PC-3 (cell line): ENCODE measurements at regions not wholly inside any gene's neighbourhood (a gene's known extent, or its start where the extent isn't known, plus 50 kb on each side); places are given as distances from the start of the nearest gene placed in this dataset.

Experiments
- ATAC-seq: fragments of 200-7000 bp; cut with Tn5 transposase; 2 replicates; pipeline ENCODE4 v1.9.1; 2020; ENCODE audit warnings: mild to moderate bottlenecking, moderate library complexity
- BruUV-seq: library from RNA; stranded (reverse); fragments of 400-500 nt; replicated peaks from 2 replicates; lab custom pipeline; 2021; lab: Mats Ljungman, UMichigan
- CTCF ChIA-PET: fragments of 300-600 bp; sonication (Branson Sonifier 250); formaldehyde crosslinking; loops from one replicate; lab custom pipeline; 2022; ENCODE audit warnings: antibody characterized with exemption; lab: Charles Lee
- POLR2A ChIA-PET: fragments of 300-600 bp; sonication (Branson Sonifier 250); formaldehyde crosslinking; loops from one replicate; lab custom pipeline; 2022; ENCODE audit warnings: antibody characterized with exemption; ENCODE audit not compliant: unreplicated experiment; lab: Charles Lee
- DNase-seq: peaks from one replicate; pipeline ENCODE4 v3.0.0-alpha.2; 2015
- H2AFZ ChIP-seq: fragments of 300-600 bp; sonication (generic); 2 replicates; pipeline ENCODE4 v1.6.0; 2016; ENCODE audit warnings: antibody characterized with exemption, low read length
- H3F3A ChIP-seq: fragments of 300-600 bp; sonication (generic); one replicate; pipeline ENCODE4 v1.6.0; 2017; ENCODE audit warnings: antibody characterized with exemption, low read length, control low read depth, mild to moderate bottlenecking; ENCODE audit not compliant: unreplicated experiment
- H3K27ac ChIP-seq: fragments of 300-600 bp; sonication (generic); 2 replicates; pipeline ENCODE4 v1.5.1; 2016; ENCODE audit warnings: mild to moderate bottlenecking, low read length
- H3K27me3 ChIP-seq: fragments of 300-600 bp; sonication (generic); 2 replicates; pipeline ENCODE4 v1.6.1; 2016; ENCODE audit warnings: low read length, mixed read lengths
- H3K36me3 ChIP-seq: fragments of 300-600 bp; sonication (generic); 2 replicates; pipeline ENCODE4 v1.6.1; 2016; ENCODE audit warnings: low read depth, mixed run types, low read length, mixed read lengths
- H3K4me1 ChIP-seq: fragments of 300-600 bp; sonication (generic); 2 replicates; pipeline ENCODE4 v1.5.1; 2016; ENCODE audit warnings: low read length; ENCODE audit not compliant: insufficient read depth
- H3K4me2 ChIP-seq: fragments of 300-600 bp; sonication (generic); 2 replicates; pipeline ENCODE4 v1.6.0; 2016; ENCODE audit warnings: low read length
- H3K4me3 ChIP-seq: fragments of 300-600 bp; sonication (generic); 2 replicates; pipeline ENCODE4 v1.5.1; 2016; ENCODE audit warnings: mild to moderate bottlenecking, low read length, mixed read lengths
- H3K79me2 ChIP-seq: fragments of 300-600 bp; sonication (generic); 2 replicates; pipeline ENCODE4 v1.6.1; 2017; ENCODE audit warnings: low read length, mixed read lengths
- H3K9ac ChIP-seq: fragments of 300-600 bp; sonication (generic); 2 replicates; pipeline ENCODE4 v1.6.0; 2016; ENCODE audit warnings: mild to moderate bottlenecking, low read length
- H3K9me2 ChIP-seq: fragments of 300-600 bp; sonication (generic); replicated peaks from 2 replicates; pipeline ENCODE4 v1.6.1; 2016; ENCODE audit warnings: mixed run types, low read length, mixed read lengths
- H3K9me3 ChIP-seq: fragments of 300-600 bp; sonication (generic); 2 replicates; pipeline ENCODE4 v1.6.1; 2016; ENCODE audit warnings: low read length, mixed read lengths
- H4K20me1 ChIP-seq: fragments of 300-600 bp; sonication (generic); 2 replicates; pipeline ENCODE4 v1.6.1; 2016; ENCODE audit warnings: low read length, mixed read lengths
- CTCF ChIP-seq: fragments of 300-600 bp; sonication (generic); conservative IDR thresholded peaks from 2 replicates; pipeline ENCODE4 v1.5.1; 2017; ENCODE audit warnings: antibody characterized with exemption, low read depth, mild to moderate bottlenecking, low read length
- EZH2 ChIP-seq: fragments of 300-600 bp; sonication (generic); IDR thresholded peaks from one replicate; pipeline ENCODE4 v1.6.1; 2017; ENCODE audit warnings: antibody characterized with exemption, mild to moderate bottlenecking, low read length; ENCODE audit not compliant: unreplicated experiment
- EZH2phosphoT487 ChIP-seq: fragments of 300-600 bp; sonication (generic); IDR thresholded peaks from 2 replicates; pipeline ENCODE4 v1.6.1; 2018; ENCODE audit warnings: mild to moderate bottlenecking, antibody characterized with exemption, low read length, borderline replicate concordance
- intact Hi-C: fragments of 100-400 bp; cut with micrococcal nuclease; formaldehyde crosslinking; loops from 2 replicates; pipeline ENCODE4 v1.9.0; 2023

GRCh38 chr22:44622679-44623078 is 79.3 kb upstream of the PRR5 start:
- no peaks in the 10 kb centered on the region for H3K79me2 ChIP-seq
- H3K4me3 ChIP-seq, result no peak overlapping the region
- no peaks in the 10 kb centered on the region for H3K27me3 ChIP-seq
- POLR2A ChIA-PET, result no interaction called here
- no peak overlapping the region for H3K4me2 ChIP-seq
- no peaks in the 10 kb centered on the region for H3F3A ChIP-seq
- H3K9me3 ChIP-seq, result no peaks in the 10 kb centered on the region
- H3K9ac ChIP-seq, result no peak overlapping the region
- H2AFZ ChIP-seq, result no peak overlapping the region
- no TSS peak for BruUV-seq
- no peaks in the 10 kb centered on the region for H3K4me1 ChIP-seq
- CTCF ChIA-PET, result no interaction called here
- no peak for ATAC-seq
- no peaks in the 10 kb centered on the region; the same call in 1 of the 2 replicates for H3K36me3 ChIP-seq
- DNase-seq, result no peak
- intact Hi-C loops, result loop anchor here (10.0 kb wide), 1 partner anchor 288 kb away; no protein-coding TSS in a partner anchor
- TF ChIP-seq CTCF (no peak), EZH2phosphoT487 (no peak), EZH2 (no peak)
- no peak overlapping the region for H3K27ac ChIP-seq
- no peaks in the 10 kb centered on the region for H3K9me2 ChIP-seq
- no peaks in the 10 kb centered on the region for H4K20me1 ChIP-seq

GRCh38 chr22:44622147-44622427 is 79.9 kb upstream of the PRR5 start:
- BruUV-seq, result no TSS peak
- no peaks in the 10 kb centered on the region for H3K4me1 ChIP-seq
- POLR2A ChIA-PET, result no interaction called here
- DNase-seq, result peak; percentile 16
- H3F3A ChIP-seq, result no peaks in the 10 kb centered on the region
- TF ChIP-seq EZH2 (no peak), EZH2phosphoT487 (no peak), CTCF (no peak)
- H3K27me3 ChIP-seq, result no peaks in the 10 kb centered on the region
- ATAC-seq, result no peak
- H3K9me2 ChIP-seq, result no peaks in the 10 kb centered on the region
- H3K79me2 ChIP-seq, result no peaks in the 10 kb centered on the region
- no peak overlapping the region for H3K9ac ChIP-seq
- intact Hi-C loops, result loop anchor here (10.0 kb wide), 1 partner anchor 287 kb away; no protein-coding TSS in a partner anchor
- no peak overlapping the region for H3K4me2 ChIP-seq
- no peaks in the 10 kb centered on the region for H4K20me1 ChIP-seq
- H3K4me3 ChIP-seq, result no peak overlapping the region
- CTCF ChIA-PET, result no interaction called here
- H2AFZ ChIP-seq, result no peak overlapping the region
- no peak overlapping the region for H3K27ac ChIP-seq
- H3K9me3 ChIP-seq, result no peaks in the 10 kb centered on the region
- no peaks in the 10 kb centered on the region; the same call in 1 of the 2 replicates for H3K36me3 ChIP-seq

GRCh38 chr22:44621401-44622146 is 80.4 kb upstream of the PRR5 start:
- Histone ChIP-seq H3K9me2 (no peaks in the 10 kb centered on the region), H3K9ac (no peak overlapping the region), H3K4me3 (no peak overlapping the region), H3K4me2 (no peak overlapping the region), H3K9me3 (no peaks in the 10 kb centered on the region), H3K36me3 (no peaks in the 10 kb centered on the region; the same call in 1 of the 2 replicates), H4K20me1 (no peaks in the 10 kb centered on the region), H3K4me1 (no peaks in the 10 kb centered on the region), H3K27ac (no peak overlapping the region), H3K27me3 (no peaks in the 10 kb centered on the region), H3K79me2 (no peaks in the 10 kb centered on the region), H3F3A (no peaks in the 10 kb centered on the region), H2AFZ (no peak overlapping the region)
- no TSS peak for BruUV-seq
- ATAC-seq, result no peak
- intact Hi-C loops, result loop anchor here (10.0 kb wide), 1 partner anchor 287 kb away; no protein-coding TSS in a partner anchor
- TF ChIP-seq EZH2 (no peak), CTCF (no peak), EZH2phosphoT487 (no peak)
- POLR2A ChIA-PET, result no interaction called here
- CTCF ChIA-PET, result no interaction called here
- no peak for DNase-seq
